HEK293 (cell line): ENCODE measurements at regions not wholly inside any gene's neighbourhood (a gene's known extent, or its start where the extent isn't known, plus 50 kb on each side); places are given as distances from the start of the nearest gene placed in this dataset.

Experiments
- CTCF ChIA-PET: fragments of 350-600 bp; formaldehyde crosslinking; extraction: SDS; loops from one replicate; lab custom pipeline; 2021; ENCODE audit warnings: antibody characterized with exemption; lab: Yijun Ruan, JAX
- POLR2A ChIA-PET: fragments of 300-600 bp; formaldehyde crosslinking; extraction: SDS; loops from one replicate; lab custom pipeline; 2020; ENCODE audit warnings: antibody characterized with exemption, inconsistent platforms; lab: Yijun Ruan, JAX
- H3K27ac ChIP-seq: fragments of 200-500 bp; sonication (Bioruptor generic); 2 replicates; pipeline ENCODE4 v1.5.1; 2014; ENCODE audit warnings: low read depth, low read length, control low read depth, inconsistent platforms; ENCODE audit errors: extremely low read depth
- H3K36me3 ChIP-seq, 2 experiments: fragments of 200-500 bp in 1 of 2; sonication (Bioruptor generic) in 1 of 2; 1 replicate in 1 of 2; 2 replicates in 1 of 2; pipeline ENCODE4 v1.5.1; 2014 to 2017; ENCODE audit warnings: inconsistent platforms in 2 of 2, low read length in 2 of 2; ENCODE audit not compliant: control insufficient read depth in 2 of 2, insufficient read depth in 1 of 2
- H3K4me1 ChIP-seq: fragments of 200-500 bp; sonication (Bioruptor generic); 2 replicates; pipeline ENCODE4 v1.5.1; 2014; ENCODE audit warnings: mild to moderate bottlenecking, low read length, inconsistent platforms; ENCODE audit not compliant: control insufficient read depth, insufficient read depth
- H3K4me3 ChIP-seq: 2 replicates; pipeline ENCODE4 v1.5.1; 2011; ENCODE audit warnings: low read depth, mild to moderate bottlenecking, control low read depth, low read length, moderate library complexity
- H3K9me3 ChIP-seq: fragments of 200-500 bp; sonication (Bioruptor generic); 2 replicates; pipeline ENCODE4 v1.5.1; 2014; ENCODE audit warnings: low read depth, low read length, inconsistent platforms; ENCODE audit not compliant: control insufficient read depth, insufficient read depth
- FEZF1 ChIP-seq: fragments of 450-650 bp; formaldehyde crosslinking; IDR thresholded peaks from 2 replicates; pipeline ENCODE4 v1.5.1; 2016; ENCODE audit warnings: missing biosample characterization, missing genetic modification characterization
- GLIS1 ChIP-seq: fragments of 450-650 bp; formaldehyde crosslinking; IDR thresholded peaks from 2 replicates; pipeline ENCODE4 v1.5.1; 2016; ENCODE audit warnings: missing biosample characterization, missing genetic modification characterization
- PRDM1 ChIP-seq: fragments of 450-650 bp; formaldehyde crosslinking; IDR thresholded peaks from 2 replicates; pipeline ENCODE4; 2016; ENCODE audit warnings: missing biosample characterization, missing genetic modification characterization
- PRDM6 ChIP-seq: fragments of 450-650 bp; formaldehyde crosslinking; IDR thresholded peaks from 2 replicates; pipeline ENCODE4 v1.5.1; 2017; ENCODE audit warnings: missing biosample characterization, missing genetic modification characterization
- TCF7L2 ChIP-seq: IDR thresholded peaks from 2 replicates; pipeline ENCODE4 v1.6.1; 2011; ENCODE audit warnings: low read depth, mild to moderate bottlenecking, inconsistent platforms, low read length, moderate library complexity, borderline replicate concordance
- TSHZ1 ChIP-seq: fragments of 450-650 bp; formaldehyde crosslinking; IDR thresholded peaks from 2 replicates; pipeline ENCODE4 v1.5.1; 2016; ENCODE audit warnings: missing biosample characterization, missing genetic modification characterization, borderline replicate concordance
- WT1 ChIP-seq: fragments of 450-650 bp; formaldehyde crosslinking; IDR thresholded peaks from 2 replicates; pipeline ENCODE4 v1.5.1; 2016; ENCODE audit warnings: missing biosample characterization, missing genetic modification characterization
- ZBTB49 ChIP-seq: fragments of 450-650 bp; formaldehyde crosslinking; IDR thresholded peaks from 2 replicates; pipeline ENCODE4 v1.5.1; 2016; ENCODE audit warnings: missing biosample characterization, missing genetic modification characterization, low read depth
- ZBTB6 ChIP-seq: fragments of 450-650 bp; formaldehyde crosslinking; IDR thresholded peaks from 2 replicates; pipeline ENCODE4 v1.5.1; 2017; ENCODE audit warnings: missing biosample characterization, missing genetic modification characterization
- ZNF133 ChIP-seq: fragments of 450-650 bp; formaldehyde crosslinking; IDR thresholded peaks from 2 replicates; pipeline ENCODE4 v1.5.1; 2016; ENCODE audit warnings: missing biosample characterization, missing genetic modification characterization
- ZNF155 ChIP-seq: fragments of 450-650 bp; formaldehyde crosslinking; IDR thresholded peaks from 2 replicates; pipeline ENCODE4 v1.5.1; 2016; ENCODE audit warnings: missing biosample characterization, missing genetic modification characterization
- ZNF341 ChIP-seq: fragments of 450-650 bp; formaldehyde crosslinking; IDR thresholded peaks from 2 replicates; pipeline ENCODE4; 2016; ENCODE audit warnings: low read depth, missing biosample characterization, missing genetic modification characterization
- ZNF426 ChIP-seq: fragments of 450-650 bp; formaldehyde crosslinking; IDR thresholded peaks from 2 replicates; pipeline ENCODE4 v1.5.1; 2017; ENCODE audit warnings: missing biosample characterization, missing genetic modification characterization, mild to moderate bottlenecking, inconsistent platforms, moderate library complexity
- ZNF510 ChIP-seq: fragments of 450-650 bp; formaldehyde crosslinking; IDR thresholded peaks from 2 replicates; pipeline ENCODE4 v1.5.1; 2018; ENCODE audit warnings: mild to moderate bottlenecking, missing genetic modification characterization, missing biosample characterization; ENCODE audit not compliant: insufficient replicate concordance
- ZNF521 ChIP-seq: fragments of 450-650 bp; formaldehyde crosslinking; IDR thresholded peaks from 2 replicates; pipeline ENCODE4 v1.5.1; 2017; ENCODE audit warnings: missing biosample characterization, mild to moderate bottlenecking, missing genetic modification characterization
- ZNF621 ChIP-seq: fragments of 450-650 bp; formaldehyde crosslinking; IDR thresholded peaks from 2 replicates; pipeline ENCODE4 v1.5.1; 2017; ENCODE audit warnings: missing biosample characterization, missing genetic modification characterization
- ZNF701 ChIP-seq: fragments of 450-650 bp; formaldehyde crosslinking; IDR thresholded peaks from 2 replicates; pipeline ENCODE4 v1.5.1; 2016; ENCODE audit warnings: missing biosample characterization, missing genetic modification characterization
- TF ChIP-seq, protein P1 (sequence below): fragments of 450-650 bp; formaldehyde crosslinking; IDR thresholded peaks from 2 replicates; pipeline ENCODE4 v1.5.1; 2016; ENCODE audit warnings: missing biosample characterization, missing genetic modification characterization
- TF ChIP-seq, protein P2 (sequence below): fragments of 450-650 bp; formaldehyde crosslinking; IDR thresholded peaks from 2 replicates; pipeline ENCODE4 v1.5.1; 2017; ENCODE audit warnings: missing biosample characterization, missing genetic modification characterization

DNA sequence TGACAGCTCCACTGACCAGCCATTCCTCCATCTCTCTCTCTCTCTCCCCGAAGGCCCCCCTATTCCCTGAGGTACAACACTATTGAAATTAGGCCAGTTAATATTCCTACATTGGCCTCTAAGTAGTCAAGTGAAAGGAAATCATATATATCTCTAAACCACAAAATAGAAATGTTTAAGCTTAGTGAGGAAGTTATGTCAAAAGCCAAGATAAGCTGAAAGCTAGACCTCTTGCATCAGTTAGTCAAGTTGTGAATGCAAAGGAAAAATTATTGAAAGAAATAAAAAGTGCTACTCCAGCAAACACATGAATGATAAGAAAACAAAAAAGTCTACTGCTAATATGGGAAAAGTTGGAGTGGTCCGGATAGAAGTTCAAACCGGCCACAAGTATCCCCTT, 301.3 kb upstream of the RBMS1 start (continued):
- TF ChIP-seq, protein P1, sequence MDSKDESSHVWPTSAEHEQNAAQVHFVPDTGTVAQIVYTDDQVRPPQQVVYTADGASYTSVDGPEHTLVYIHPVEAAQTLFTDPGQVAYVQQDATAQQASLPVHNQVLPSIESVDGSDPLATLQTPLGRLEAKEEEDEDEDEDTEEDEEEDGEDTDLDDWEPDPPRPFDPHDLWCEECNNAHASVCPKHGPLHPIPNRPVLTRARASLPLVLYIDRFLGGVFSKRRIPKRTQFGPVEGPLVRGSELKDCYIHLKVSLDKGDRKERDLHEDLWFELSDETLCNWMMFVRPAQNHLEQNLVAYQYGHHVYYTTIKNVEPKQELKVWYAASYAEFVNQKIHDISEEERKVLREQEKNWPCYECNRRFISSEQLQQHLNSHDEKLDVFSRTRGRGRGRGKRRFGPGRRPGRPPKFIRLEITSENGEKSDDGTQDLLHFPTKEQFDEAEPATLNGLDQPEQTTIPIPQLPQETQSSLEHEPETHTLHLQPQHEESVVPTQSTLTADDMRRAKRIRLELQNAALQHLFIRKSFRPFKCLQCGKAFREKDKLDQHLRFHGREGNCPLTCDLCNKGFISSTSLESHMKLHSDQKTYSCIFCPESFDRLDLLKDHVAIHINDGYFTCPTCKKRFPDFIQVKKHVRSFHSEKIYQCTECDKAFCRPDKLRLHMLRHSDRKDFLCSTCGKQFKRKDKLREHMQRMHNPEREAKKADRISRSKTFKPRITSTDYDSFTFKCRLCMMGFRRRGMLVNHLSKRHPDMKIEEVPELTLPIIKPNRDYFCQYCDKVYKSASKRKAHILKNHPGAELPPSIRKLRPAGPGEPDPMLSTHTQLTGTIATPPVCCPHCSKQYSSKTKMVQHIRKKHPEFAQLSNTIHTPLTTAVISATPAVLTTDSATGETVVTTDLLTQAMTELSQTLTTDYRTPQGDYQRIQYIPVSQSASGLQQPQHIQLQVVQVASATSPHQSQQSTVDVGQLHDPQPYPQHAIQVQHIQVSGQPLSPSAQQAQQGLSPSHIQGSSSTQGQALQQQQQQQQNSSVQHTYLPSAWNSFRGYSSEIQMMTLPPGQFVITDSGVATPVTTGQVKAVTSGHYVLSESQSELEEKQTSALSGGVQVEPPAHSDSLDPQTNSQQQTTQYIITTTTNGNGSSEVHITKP (tag by site-specific recombination): no peak
- TF ChIP-seq PRDM1 (tag by site-specific recombination) (no peak), TCF7L2 (no peak), ZNF621 (no peak), ZBTB6 (tag by site-specific recombination) (no peak), WT1 (no peak), ZNF341 (tag by site-specific recombination) (no peak), ZNF155 (no peak), TSHZ1 (tag by site-specific recombination) (no peak), PRDM6 (tag by site-specific recombination) (no peak)

- ChIA-PET CTCF (no interaction called here), POLR2A (no interaction called here)
- no peak overlapping the region for H3K27ac ChIP-seq
- H3K4me3 ChIP-seq: no peak overlapping the region
- H3K4me1 ChIP-seq: no peaks in the 10 kb centered on the region
- no peak for TF ChIP-seq ZNF133
- TF ChIP-seq, all 188 proteins: peak for 0
- Histone ChIP-seq H3K36me3 (no peaks in the 10 kb centered on the region), H3K9me3 (no peaks in the 10 kb centered on the region)
Observed at GRCh38 chr2:160803881-160804280, 310.3 kb upstream of the RBMS1 start.

DNA sequence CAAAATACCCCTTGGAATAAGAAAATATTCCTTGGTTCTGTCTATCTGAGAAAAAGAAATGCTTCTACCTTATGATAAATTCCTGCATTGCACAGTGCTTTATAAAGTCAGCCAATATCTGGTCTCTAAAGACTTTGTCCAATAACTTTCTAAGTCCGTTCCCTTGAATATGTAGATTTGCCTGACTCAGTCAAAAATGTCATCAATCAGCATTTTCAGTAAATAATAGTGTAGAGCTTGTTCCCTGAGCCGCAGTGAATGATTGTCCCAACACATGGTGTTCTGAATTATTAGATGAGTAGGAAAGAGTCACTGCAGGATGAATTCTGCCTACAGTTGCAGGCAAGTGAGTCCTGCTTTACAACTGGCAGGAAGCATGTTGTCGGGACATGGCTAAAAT, 316.8 kb upstream of the RBMS1 start:
- ChIA-PET CTCF (no interaction called here), POLR2A (no interaction called here)
- Histone ChIP-seq H3K4me3 (no peak overlapping the region), H3K36me3 (no peaks in the 10 kb centered on the region), H3K9me3 (no peaks in the 10 kb centered on the region), H3K4me1 (no peaks in the 10 kb centered on the region), H3K27ac (no peak overlapping the region)
- TF ChIP-seq ZNF426 (tag by site-specific recombination) (no peak), ZNF510 (tag by site-specific recombination) (no peak), ZNF521 (tag by site-specific recombination) (no peak), FEZF1 (tag by site-specific recombination) (no peak), WT1 (no peak), ZNF701 (tag by site-specific recombination) (no peak), GLIS1 (no peak), ZBTB49 (no peak)
- TF ChIP-seq, protein P2, sequence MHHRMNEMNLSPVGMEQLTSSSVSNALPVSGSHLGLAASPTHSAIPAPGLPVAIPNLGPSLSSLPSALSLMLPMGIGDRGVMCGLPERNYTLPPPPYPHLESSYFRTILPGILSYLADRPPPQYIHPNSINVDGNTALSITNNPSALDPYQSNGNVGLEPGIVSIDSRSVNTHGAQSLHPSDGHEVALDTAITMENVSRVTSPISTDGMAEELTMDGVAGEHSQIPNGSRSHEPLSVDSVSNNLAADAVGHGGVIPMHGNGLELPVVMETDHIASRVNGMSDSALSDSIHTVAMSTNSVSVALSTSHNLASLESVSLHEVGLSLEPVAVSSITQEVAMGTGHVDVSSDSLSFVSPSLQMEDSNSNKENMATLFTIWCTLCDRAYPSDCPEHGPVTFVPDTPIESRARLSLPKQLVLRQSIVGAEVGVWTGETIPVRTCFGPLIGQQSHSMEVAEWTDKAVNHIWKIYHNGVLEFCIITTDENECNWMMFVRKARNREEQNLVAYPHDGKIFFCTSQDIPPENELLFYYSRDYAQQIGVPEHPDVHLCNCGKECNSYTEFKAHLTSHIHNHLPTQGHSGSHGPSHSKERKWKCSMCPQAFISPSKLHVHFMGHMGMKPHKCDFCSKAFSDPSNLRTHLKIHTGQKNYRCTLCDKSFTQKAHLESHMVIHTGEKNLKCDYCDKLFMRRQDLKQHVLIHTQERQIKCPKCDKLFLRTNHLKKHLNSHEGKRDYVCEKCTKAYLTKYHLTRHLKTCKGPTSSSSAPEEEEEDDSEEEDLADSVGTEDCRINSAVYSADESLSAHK (tag by site-specific recombination): no peak
